Stimulated activated CD4-positive, alpha-beta T cell treated with anti-CD3 and anti-CD28 coated beads, Interleukin-12 subunit alpha, Interleukin-12 subunit beta, amount 100 ng/mL, for 24 hours (primary cell): ENCODE measurements at regions not wholly inside any gene's neighbourhood (a gene's known extent, or its start where the extent isn't known, plus 50 kb on each side); places are given as distances from the start of the nearest gene placed in this dataset.

Source experiments
- DNase-seq, 2 experiments: peaks; one replicate each; pipeline ENCODE4 v3.0.0-alpha.2; 2020; ENCODE audit warnings: low read depth in 2 of 2

DNA sequence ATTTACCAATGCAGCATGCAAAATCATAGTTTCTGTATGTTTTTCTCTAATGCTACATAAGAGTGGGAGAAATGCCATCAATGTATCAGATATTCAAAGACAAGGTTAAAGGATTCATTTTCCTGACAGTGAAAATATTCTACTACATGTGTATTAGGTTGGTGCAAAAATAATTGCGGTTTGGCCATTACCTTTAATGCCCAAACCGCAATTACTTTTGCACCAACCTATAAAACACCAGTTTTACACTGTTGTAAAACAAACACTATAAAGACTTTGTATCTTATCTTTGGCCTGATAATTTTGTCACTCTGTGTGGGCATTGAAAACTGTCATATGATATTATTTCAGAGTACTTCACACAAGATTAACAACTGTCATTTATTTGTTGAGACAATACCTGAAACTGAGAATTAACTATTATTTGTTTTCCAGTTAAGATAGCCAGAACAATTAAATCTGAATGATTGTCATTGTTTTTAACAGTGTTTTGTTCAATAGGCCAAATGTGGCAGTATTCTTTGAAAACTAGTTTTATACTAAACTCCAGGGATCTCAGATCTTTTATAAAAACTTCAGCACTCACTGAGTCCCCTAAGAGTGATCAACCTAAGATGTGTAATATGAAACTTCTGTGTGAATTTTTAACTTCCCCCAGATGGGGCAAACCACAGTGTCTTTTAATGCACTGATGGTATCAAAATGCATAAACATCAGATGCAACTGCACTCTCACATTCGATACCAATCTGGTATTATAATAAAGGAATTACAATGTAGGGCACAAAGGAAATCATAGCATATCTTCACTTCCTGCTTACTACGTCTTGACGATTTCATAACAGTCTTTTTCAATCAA lies 53.8 kb upstream of the FBN2 start:
- no peak for DNase-seq

DNA sequence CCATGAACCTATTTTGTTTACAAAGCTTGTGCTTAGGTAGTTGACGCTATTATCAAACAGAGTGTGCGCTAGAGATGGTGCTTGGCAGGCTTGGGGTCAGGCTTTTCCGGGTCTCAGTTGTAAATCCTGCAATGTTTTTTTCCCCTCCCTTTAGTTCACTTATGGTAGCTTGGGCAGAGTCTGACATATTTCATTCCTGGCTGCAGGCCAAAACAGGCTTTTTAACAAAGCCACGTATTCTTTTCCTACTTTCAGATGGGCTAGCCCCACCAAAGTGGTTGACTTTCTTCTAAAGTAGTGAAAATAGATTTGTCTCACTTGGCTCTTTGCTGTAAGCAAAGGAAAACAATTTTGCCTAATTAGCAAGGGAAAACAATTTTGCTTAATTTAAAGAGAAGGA lies 58.0 kb upstream of the FBN2 start:
- DNase-seq, result no peak

DNA sequence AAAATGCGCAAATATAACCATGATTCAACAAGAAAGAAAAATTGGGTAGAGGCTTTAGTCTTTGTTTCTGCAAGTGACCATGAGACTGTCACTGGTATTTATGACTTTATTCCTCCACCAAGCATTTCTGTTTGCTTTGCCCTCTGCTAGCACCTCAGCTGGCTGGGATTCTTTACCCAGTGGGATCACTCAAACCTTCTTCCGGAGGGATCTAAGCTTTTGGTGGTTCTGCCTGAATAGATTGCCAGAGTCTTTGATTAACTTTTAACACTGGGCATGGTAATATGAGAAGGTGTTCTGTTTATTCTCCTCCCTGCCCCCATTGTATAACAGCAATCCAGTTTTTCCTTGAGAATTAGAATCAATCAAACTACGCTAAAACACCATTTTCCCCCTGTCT lies 59.1 kb upstream of the FBN2 start:
- DNase-seq, result no peak

DNA sequence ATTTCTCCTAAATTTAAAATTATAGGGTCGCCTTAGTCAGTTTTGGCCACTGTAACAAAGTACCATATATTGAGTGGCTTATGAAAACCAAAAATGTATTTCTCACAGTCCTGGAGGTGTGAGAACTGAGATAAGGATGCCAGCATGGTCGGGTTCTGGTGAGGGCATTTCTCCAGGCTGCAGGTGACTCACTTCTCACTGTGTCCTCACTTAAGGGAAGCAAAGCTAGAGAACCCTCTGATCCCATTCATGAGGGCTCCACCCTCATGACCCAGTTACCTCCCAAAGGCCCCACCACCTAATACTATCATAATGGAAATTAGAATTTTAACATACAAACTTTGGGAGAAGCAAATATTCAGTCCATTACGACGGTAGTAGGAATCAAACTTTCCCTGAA lies 75.1 kb upstream of the FBN2 start:
- DNase-seq, result no peak

DNA sequence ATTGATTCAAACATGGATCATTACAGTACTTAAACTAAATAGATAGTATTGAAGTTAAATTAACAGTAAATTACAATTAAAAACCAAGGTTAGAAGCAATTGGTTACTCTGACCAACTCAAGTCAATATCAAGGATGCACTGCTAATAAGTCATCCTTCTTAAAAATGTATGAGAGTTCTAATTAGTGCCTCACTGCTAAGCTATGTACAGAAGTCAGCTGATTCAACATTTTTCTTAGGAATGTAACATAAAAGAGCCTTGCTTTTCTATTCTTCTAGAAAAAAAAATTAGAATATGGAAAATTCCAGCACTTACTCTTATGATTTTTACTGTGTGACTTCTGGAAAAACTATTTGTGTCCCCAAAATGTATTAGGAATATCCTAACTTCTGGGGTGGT lies 75.7 kb upstream of the FBN2 start:
- DNase-seq, result no peak

DNA sequence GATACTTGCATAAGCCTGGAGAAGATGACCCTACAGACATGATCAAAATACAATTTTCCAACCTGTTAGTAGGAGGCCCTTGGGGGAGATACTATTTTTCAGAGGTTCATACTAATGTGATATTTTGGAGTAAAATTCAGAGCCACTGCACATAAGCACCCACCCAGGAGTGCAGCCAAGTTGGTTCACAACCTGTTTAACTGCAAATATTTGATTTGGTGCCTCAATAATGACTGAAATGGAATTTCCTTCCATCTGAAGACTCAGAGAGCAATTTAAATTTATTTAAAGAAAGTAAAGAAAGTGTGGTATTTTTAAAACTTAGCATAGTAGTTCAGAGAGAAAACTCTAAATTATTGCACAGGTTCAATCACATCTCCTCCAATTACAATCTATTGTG lies 77.5 kb upstream of the FBN2 start:
- no peak for DNase-seq

DNA sequence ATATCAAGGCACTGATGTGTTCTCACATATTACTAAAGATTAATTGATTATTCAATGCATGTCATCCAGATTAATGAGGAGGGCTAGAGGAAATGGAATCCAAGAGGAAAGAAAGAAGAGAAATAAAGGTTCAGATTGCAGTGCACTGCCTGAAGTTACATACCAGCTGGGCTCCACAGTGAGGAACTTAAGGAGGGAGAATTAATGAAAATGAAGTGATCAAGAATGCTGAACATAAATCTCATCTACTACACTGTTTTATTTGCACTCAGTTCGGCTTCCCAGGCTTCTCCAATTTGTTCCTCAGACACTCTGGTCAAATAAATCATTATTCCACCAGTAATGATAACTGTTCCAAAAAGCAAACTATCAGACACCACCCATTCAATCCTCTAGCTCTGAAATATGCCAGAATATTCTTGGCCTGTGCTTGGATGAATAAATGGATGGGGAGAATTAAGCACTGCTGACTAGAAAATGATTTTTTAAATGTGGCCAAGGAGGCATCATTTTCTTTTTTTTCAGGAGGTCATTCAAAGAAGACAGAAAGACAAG lies 88.6 kb upstream of the FBN2 start:
- DNase-seq, result no peak

DNA sequence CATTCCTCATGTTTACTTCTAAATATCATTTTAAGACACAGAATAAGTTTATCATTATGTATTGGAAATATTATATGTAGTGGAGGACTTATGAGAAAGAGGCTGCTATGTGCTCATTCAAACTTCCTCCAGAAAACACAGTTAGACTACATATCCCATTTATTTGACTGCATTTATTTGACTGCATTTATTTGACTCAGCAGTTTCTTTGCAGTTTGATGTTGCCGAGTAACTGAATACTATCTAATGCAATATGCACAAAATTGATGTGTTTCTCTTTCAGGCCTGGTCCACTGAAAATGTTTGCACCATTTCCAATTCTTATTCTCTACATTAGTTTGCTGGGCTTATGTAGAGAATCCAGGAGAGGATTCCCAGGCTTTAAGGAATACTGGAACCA lies 89.9 kb upstream of the FBN2 start:
- no peak for DNase-seq

DNA sequence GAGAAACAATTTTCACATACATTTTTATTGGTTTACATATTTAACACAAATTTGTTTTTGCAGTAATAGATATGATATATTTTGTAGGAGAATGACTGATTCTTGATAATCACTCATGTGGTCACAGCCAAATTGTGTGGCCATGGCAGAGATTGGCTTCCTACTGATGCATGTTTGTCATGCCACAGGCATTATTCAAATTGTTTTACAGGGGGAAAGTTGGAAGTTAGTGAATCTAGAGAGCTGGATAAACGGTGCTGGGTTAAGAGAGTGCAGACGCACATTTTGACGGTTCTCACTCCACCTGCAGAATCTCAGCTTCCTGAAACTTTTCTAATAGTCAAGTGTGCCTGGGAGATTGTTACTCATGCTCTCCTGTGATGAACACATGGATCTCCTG lies 91.1 kb upstream of the FBN2 start:
- DNase-seq, result no peak

DNA sequence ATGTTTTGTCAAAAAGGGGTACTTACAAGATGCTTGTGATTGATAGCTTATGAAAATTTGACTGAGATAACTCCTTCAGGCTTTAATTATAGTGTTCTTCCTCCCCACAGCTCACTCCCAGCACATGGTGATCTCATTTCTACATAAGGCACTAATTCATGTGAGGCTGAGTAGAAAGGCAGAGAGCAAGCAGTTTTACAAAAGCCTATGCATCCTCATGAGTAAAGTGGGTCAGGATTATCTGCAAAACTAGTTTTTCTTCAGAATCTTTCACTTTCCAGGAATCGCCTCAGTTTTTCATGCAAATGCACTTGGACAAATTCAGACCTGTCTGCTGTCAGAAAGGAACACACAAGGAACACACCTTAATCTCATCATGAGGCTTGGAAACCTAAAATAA lies 92.1 kb upstream of the FBN2 start:
- DNase-seq, result no peak

DNA sequence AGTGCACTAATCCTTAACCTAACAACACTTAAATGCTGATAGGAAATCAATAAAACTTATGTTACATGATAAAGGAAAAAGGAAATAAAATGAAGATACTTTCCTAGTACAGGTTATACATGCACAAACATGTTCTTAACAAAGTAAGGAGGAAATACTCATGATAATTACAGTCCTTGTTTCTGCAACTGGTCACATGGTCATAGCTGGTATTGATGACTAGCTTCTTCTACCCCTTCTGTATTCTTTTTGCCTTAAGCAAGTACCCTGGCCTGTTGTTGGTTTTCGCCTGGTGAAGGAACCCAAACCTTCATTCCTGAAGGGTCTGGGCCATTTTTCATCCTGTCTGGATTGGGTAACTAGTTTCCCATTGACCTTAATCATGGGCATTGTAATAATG lies 93.7 kb upstream of the FBN2 start:
- DNase-seq, result no peak

DNA sequence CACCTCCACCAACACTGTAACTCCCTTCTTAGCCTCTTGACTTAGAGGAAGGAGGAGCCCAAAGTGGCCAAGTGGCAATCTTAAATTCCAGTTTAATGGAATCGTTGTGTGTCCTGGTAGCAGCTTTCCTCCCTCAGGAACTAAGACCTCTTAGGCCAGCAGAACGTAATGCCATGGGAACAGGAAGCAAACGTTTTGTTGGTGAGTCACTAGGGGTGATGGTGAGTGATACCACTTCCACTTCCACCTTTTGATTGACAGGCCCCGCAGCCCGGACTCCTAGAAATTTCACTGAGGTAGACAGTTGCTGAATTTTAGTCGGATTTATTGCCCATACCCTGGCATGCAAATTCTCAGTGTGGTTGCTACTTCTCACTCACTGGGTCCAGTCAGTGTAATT lies 94.2 kb upstream of the FBN2 start:
- DNase-seq, result no peak

DNA sequence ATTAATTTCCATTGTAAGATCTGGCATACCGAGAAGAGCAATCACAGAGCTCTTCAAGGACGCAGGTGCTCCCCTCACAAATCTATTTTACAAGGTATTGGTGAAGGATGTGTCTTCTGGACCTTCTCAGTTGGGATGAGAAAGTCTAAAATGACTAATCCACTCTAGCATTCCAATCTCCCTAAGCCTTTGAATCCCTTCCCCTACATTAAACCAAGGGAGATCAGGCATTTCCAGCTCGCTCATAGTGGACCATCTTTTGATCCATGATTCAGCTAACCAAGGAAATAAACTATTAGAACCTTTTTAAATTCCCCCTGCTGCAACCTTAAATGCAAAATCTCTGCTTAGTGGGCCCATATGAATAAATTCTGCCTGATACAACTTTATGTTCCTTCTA lies 95.9 kb upstream of the FBN2 start:
- no peak for DNase-seq

DNA sequence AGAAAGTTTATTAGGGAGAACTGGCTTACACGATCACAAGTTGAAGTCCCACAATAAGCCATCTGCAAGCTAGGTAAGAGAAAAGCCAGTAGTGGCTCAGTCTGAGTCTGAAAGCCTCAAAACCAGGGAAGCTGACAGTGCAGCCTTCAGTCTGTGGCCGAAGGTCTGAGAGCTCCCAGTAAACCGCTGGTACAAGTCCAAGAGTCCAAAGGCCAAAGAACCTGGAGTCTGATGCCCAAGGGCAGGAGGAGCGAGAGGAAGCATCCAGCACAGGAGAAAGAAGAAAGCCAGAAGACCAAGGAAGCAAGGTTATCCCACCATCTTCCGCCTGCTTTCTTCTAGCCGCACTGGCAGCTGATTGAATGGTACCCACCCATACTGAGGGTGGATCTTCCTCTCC lies 97.3 kb upstream of the FBN2 start:
- no peak for DNase-seq

DNA sequence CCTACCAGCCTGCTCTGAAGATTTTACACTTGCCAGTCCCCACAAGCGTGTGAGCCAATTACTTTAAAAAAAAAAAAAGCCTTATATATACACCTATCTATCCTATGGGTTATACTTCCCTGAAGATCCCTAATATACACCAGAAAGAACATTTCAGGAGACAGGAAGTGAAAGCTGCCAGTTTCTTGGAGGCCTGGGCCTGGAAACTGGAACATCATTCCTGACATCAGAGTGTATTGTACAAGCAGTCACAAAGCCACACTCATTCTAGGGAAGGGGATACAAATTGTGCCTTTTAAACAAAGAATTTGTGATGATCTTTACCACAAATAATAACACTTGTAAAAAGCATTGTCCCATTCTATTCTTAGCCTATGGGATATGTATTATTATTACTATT lies 98.3 kb upstream of the FBN2 start:
- DNase-seq, result no peak

DNA sequence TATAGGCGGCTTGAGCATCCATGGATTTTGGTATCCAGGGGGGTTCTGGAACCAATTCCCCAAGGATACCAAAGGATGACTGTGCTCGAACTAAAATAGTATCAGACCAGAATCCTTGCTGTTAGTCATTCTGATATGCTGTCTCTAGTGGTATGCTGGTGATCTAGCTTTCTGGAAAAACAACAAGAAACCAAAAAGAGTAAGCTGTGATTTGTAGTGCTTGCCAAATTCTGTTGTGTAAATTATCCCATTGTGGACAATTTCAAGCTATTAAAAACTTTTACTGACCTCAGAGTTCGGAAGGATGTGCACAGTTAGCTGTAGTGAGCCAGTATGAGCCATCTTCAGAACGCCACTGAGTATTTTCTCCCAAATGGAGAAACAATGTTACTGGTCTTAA lies 99.0 kb upstream of the FBN2 start:
- no peak for DNase-seq

DNA sequence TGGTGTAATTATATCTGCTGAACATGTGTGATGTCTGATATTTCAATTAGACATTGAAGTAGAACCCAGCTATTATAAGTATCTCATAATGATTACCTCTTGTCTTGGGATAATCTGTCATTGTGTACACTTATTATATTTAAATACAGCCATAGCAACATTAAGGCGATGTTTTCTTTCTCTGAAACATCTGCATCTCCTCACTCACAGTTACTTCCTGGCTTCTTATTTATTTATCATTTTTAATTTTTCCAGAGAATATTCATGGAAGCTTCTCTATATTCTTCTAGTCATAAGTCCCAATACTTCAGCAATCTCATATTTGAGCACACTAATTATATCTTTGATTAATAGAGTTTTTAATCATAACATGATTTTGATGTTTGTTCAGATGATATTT lies 103.8 kb upstream of the FBN2 start:
- no peak for DNase-seq

DNA sequence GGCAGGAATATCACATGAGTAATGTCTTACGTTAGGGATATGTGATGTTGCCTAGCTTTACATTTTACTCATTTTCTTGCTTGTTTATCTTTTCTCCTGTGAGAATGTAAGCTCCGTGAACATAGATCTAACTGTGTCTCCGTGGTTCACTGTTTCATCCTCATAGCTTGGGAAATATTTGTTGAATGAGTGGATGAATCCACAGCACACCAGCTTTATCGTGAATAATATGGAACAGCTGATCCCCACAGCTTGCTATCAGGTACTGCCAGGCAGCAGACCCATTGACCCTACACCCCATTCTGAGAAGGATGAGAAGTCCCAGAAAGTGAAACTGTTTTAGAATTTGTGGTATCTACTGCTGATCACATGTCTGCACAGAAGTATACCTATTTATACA lies 106.8 kb upstream of the FBN2 start:
- no peak for DNase-seq

DNA sequence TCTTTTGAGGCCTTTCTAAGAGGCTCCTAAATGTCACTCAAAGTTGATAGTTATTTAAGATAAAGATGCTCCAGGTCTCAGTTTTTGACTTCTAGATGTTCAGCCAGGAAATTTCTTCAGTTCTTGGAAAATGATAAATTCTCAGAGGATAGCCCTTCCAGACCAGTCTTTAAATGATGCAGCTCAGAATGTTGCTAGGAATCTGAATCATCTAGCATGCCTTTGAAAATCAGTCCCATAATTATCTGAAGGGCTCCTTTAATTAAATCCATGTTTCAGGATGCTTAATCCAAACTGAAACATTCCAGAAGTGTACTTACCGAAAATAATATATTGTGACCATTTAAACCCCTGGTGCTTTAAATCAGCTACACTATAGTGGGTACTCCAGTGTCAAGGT lies 107.5 kb upstream of the FBN2 start:
- DNase-seq, result no peak

DNA sequence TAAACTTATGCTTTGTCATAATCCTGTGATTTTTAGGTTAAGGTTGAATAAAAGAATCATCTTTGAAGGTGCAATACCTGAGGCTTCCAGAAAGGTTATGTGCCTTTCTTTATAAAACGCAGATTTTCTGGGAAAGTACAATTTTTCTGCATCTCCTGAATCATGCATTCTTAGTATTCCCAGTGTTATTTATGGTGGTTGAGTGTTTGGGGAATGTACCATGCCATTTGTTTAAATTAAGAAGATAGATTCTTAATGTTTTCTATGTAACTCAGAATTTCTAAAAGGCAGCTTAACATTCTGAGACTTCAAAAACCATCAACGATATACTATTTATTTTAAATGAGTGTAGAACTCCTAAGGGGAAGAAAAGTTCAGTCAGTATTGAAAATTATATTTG lies 108.1 kb upstream of the FBN2 start:
- no peak for DNase-seq

DNA sequence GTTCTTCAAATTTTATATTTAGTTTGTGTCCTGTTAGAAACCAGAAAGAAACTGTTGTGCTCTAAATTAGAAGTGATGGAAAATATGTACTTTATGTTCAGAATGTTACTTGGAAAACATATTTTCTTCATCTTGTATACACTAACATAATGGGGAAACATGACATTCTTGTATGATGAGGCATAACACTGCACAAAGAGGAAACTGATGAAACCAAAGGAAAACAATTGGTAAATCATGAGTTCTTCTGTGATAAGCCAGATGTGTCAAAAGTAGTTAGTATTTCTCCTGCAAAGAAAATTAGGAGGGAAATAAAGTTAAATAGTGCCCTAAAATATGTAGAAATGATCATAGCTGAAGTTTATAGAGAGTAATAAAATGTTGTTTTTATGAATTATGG lies 111.1 kb upstream of the FBN2 start:
- no peak for DNase-seq

DNA sequence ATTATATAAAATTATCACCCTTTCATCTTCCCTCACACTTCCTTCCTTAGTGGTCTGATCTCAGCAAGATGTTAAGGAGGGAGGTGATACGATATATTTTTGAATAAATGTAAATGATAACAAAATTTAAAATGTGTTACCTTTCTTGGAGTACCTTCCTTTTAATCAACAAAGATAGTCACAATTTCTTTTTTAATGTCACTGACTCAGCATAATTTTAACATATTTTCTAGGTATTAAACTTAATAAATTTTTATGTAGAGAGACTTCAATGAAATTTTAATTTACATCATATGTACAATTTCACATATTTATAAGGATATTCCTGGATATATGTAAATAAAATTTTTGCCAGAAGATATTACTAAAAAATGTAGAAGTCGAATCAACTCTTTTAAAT lies 125.0 kb upstream of the FBN2 start:
- no peak for DNase-seq

DNA sequence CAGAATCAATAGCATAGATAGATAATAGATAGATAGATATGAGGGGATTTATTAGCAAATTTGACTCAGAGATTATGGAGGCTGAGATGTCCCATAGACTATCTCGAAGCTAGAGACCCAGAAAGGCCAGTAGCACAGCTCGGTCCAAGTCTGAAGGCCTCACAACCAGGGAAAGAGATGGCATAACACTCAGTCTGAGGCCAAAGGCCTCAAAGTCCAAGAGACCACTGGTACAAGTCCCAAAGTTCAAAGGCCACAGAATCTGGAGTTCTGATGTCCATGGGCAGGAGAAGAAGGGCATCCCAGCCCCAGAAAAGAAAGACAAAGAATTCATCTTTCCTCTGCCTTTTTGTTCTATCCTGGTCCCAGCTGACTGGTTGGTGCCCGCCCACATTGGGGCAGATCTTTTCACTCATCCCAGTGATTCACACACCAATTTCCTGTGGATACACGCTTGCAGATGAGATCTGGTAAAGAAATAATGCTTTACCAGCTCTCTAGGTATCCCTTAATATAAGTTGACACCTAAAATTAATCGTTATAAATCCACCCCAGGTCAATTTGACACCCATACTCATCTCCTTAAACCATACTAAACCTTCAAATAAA lies 127.8 kb upstream of the FBN2 start:
- no peak for DNase-seq

DNA sequence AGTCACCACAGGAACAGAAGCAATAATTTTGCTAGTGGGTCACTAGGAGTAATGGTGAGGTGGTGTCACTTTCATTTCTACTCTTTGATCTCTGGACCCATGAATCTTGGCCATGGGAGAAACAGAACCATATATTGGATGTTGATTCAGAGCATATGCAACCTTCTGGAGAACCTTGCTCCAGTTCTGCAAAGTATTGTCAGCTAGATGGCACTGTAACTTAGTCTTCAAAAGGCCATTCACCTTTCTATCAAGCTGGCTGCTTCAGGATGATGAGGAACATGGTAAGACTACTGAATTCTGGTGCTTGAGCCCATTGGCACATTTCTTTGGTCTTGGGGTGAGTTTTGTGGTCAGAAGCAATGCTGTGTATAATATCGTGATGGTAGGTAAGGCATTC lies 129.1 kb upstream of the FBN2 start:
- DNase-seq, result no peak
